ENCODE measurements at regions not wholly inside any gene's neighbourhood (a gene's known extent, or its start where the extent isn't known, plus 50 kb on each side); places are given as distances from the start of the nearest gene placed in this dataset.

- Mint-ChIP-seq H3K27me3 (ENCODE audit: insufficient read depth, low read depth) (peaks cover 2% of the 10 kb centered on the region), H3K9me3 (peaks cover 9% of the 10 kb centered on the region), H3K4me1 (no peaks in the 10 kb centered on the region), H3K27ac (no peak overlapping the region), H3K4me3 (no peak overlapping the region), H3K36me3 (no peaks in the 10 kb centered on the region)
- TF ChIP-seq EZH2 (IDR thresholded peaks at IDR 0.05) (no peak), CTCF (IDR thresholded peaks at IDR 0.05) (no peak), EZH2phosphoT487 (IDR thresholded peaks at IDR 0.05) (no peak)
- Histone ChIP-seq H3K36me3 (no peaks in the 10 kb centered on the region), H3K4me2 (no peak overlapping the region), H2AFZ (replicated peaks) (no peak overlapping the region), H3K9me3 (ENCODE audit: low read depth) (no peaks in the 10 kb centered on the region), H3F3A (ENCODE audit: low read depth) (no peaks in the 10 kb centered on the region), H3K79me2 (ENCODE audit: low read depth) (no peaks in the 10 kb centered on the region), H3K4me1 (no peaks in the 10 kb centered on the region), H3K9ac (no peak overlapping the region), H4K20me1 (ENCODE audit: low read depth) (no peaks in the 10 kb centered on the region), H3K27me3 (no peaks in the 10 kb centered on the region), H3K4me3 (no peak overlapping the region), H3K27ac (no peak overlapping the region)
- no peak for DNase-seq (ENCODE audit: low spot score)
These were observed 841.9 kb downstream of the OTOL1 start for GRCh38 chr3:162338514-162338913.

GRCh38 chr3:162348912-162349311 lies 852.3 kb downstream of the OTOL1 start:
- DNase-seq (ENCODE audit: low spot score), result no peak
- Histone ChIP-seq H3K36me3 (no peaks in the 10 kb centered on the region), H3F3A (ENCODE audit: low read depth) (no peaks in the 10 kb centered on the region), H3K27ac (no peak overlapping the region), H3K4me3 (no peak overlapping the region), H3K4me2 (no peak overlapping the region), H2AFZ (replicated peaks) (no peak overlapping the region), H3K79me2 (ENCODE audit: low read depth) (no peaks in the 10 kb centered on the region), H3K9me3 (ENCODE audit: low read depth) (no peaks in the 10 kb centered on the region), H3K27me3 (no peaks in the 10 kb centered on the region), H4K20me1 (ENCODE audit: low read depth) (no peaks in the 10 kb centered on the region), H3K4me1 (no peaks in the 10 kb centered on the region), H3K9ac (no peak overlapping the region)
- Mint-ChIP-seq H3K27me3 (ENCODE audit: insufficient read depth, low read depth) (no peaks in the 10 kb centered on the region), H3K36me3 (no peaks in the 10 kb centered on the region), H3K4me1 (peaks cover 4% of the 10 kb centered on the region), H3K4me3 (no peak overlapping the region), H3K9me3 (no peaks in the 10 kb centered on the region), H3K27ac (no peak overlapping the region)
- TF ChIP-seq EZH2phosphoT487 (IDR thresholded peaks at IDR 0.05) (no peak), EZH2 (IDR thresholded peaks at IDR 0.05) (no peak), CTCF (IDR thresholded peaks at IDR 0.05) (no peak)

DNA sequence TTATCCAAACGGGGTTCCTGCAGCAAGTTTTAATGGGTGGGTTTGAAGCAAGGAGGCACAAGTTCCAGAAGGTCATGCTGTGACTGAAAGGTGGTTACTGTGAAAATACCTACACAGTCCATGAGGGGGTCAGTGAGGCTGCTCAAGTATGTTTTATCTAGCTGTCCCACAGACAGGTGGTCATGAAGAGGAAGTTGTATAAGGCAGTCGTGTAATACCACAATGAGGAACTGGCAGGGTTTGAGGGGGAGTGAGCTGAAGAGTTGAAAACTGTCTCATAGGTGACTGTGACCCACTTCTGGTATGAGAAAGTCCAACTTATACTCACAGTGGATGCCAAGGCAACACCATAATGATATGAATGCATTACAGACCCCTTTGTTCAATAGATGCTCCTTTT lies 856.8 kb downstream of the OTOL1 start:
- Histone ChIP-seq H3K27ac (no peak overlapping the region), H4K20me1 (ENCODE audit: low read depth) (no peaks in the 10 kb centered on the region), H3K27me3 (no peaks in the 10 kb centered on the region), H3K4me2 (no peak overlapping the region), H3K9ac (no peak overlapping the region), H3K4me1 (no peaks in the 10 kb centered on the region), H3K36me3 (no peaks in the 10 kb centered on the region), H2AFZ (replicated peaks) (no peak overlapping the region), H3K79me2 (ENCODE audit: low read depth) (no peaks in the 10 kb centered on the region), H3K4me3 (no peak overlapping the region), H3K9me3 (ENCODE audit: low read depth) (no peaks in the 10 kb centered on the region), H3F3A (ENCODE audit: low read depth) (no peaks in the 10 kb centered on the region)
- no peaks in the 10 kb centered on the region for H3K9me3 Mint-ChIP-seq
- no peaks in the 10 kb centered on the region for H3K27me3 Mint-ChIP-seq (ENCODE audit: insufficient read depth, low read depth)
- no peak for TF ChIP-seq CTCF (IDR thresholded peaks at IDR 0.05)
- TF ChIP-seq EZH2phosphoT487 (IDR thresholded peaks at IDR 0.05), result no peak
- no peak for TF ChIP-seq EZH2 (IDR thresholded peaks at IDR 0.05)
- DNase-seq (ENCODE audit: low spot score), result no peak
- no peak overlapping the region for H3K4me3 Mint-ChIP-seq
- H3K4me1 Mint-ChIP-seq, result no peaks in the 10 kb centered on the region
- H3K36me3 Mint-ChIP-seq, result no peaks in the 10 kb centered on the region
- no peak overlapping the region for H3K27ac Mint-ChIP-seq

GRCh38 chr3:162354356-162354755 lies 857.7 kb downstream of the OTOL1 start:
- no peak for DNase-seq (ENCODE audit: low spot score)
- Histone ChIP-seq H3K36me3 (no peaks in the 10 kb centered on the region), H3K4me2 (no peak overlapping the region), H3K79me2 (ENCODE audit: low read depth) (no peaks in the 10 kb centered on the region), H2AFZ (replicated peaks) (no peak overlapping the region), H3K27ac (no peak overlapping the region), H4K20me1 (ENCODE audit: low read depth) (no peaks in the 10 kb centered on the region), H3K9ac (no peak overlapping the region), H3K4me1 (no peaks in the 10 kb centered on the region), H3K27me3 (no peaks in the 10 kb centered on the region), H3F3A (ENCODE audit: low read depth) (no peaks in the 10 kb centered on the region), H3K9me3 (ENCODE audit: low read depth) (no peaks in the 10 kb centered on the region), H3K4me3 (no peak overlapping the region)
- H3K4me3 Mint-ChIP-seq, result no peak overlapping the region
- H3K36me3 Mint-ChIP-seq, result no peaks in the 10 kb centered on the region
- H3K27ac Mint-ChIP-seq, result no peak overlapping the region
- no peaks in the 10 kb centered on the region for H3K27me3 Mint-ChIP-seq (ENCODE audit: insufficient read depth, low read depth)
- no peaks in the 10 kb centered on the region for H3K9me3 Mint-ChIP-seq
- TF ChIP-seq CTCF (IDR thresholded peaks at IDR 0.05) (no peak), EZH2 (IDR thresholded peaks at IDR 0.05) (no peak), EZH2phosphoT487 (IDR thresholded peaks at IDR 0.05) (no peak)
- H3K4me1 Mint-ChIP-seq, result no peaks in the 10 kb centered on the region
